Activated CD4-positive, alpha-beta T cell treated with anti-CD3 and anti-CD28 coated beads for 36 hours (primary cell): ENCODE measurements at regions not wholly inside any gene's neighbourhood (a gene's known extent, or its start where the extent isn't known, plus 50 kb on each side); places are given as distances from the start of the nearest gene placed in this dataset.

Source experiments
- ATAC-seq: fragments of 200-7000 bp; cut with Tn5 transposase; one replicate; pipeline ENCODE4 v1.10.0; 2021; ENCODE audit warnings: mild to moderate bottlenecking, moderate library complexity
- CTCF ChIA-PET: fragments of 350-600 bp; sonication (Branson Sonifier 250); formaldehyde crosslinking; loops from one replicate; lab custom pipeline; 2021; ENCODE audit warnings: antibody characterized with exemption; lab: Charles Lee
- POLR2A ChIA-PET: fragments of 350-600 bp; sonication (Branson Sonifier 250); formaldehyde crosslinking; loops from one replicate; lab custom pipeline; 2021; ENCODE audit warnings: antibody characterized with exemption, inconsistent platforms; lab: Charles Lee
- DNase-seq: peaks from one replicate; pipeline ENCODE4 v3.0.0-alpha.2; 2020
- H3K27ac Mint-ChIP-seq: one replicate; pipeline ENCODE4 v1.8.0; 2021; ENCODE audit warnings: mixed read lengths
- H3K27me3 Mint-ChIP-seq: one replicate; pipeline ENCODE4 v1.8.0; 2021; ENCODE audit warnings: mixed read lengths
- H3K36me3 Mint-ChIP-seq: one replicate; pipeline ENCODE4 v1.8.0; 2021; ENCODE audit warnings: low read depth, mixed read lengths
- H3K4me1 Mint-ChIP-seq: one replicate; pipeline ENCODE4 v1.8.0; 2021; ENCODE audit warnings: mixed read lengths
- H3K4me3 Mint-ChIP-seq: one replicate; pipeline ENCODE4 v1.8.0; 2021; ENCODE audit warnings: mild to moderate bottlenecking, moderate library complexity, mixed read lengths
- H3K9me3 Mint-ChIP-seq: one replicate; pipeline ENCODE4 v1.8.0; 2021; ENCODE audit warnings: low read depth, mixed read lengths
- intact Hi-C, 2 experiments: fragments of 100-400 bp; cut with DNase I in 1 of 2; cut with micrococcal nuclease in 1 of 2; formaldehyde crosslinking; loops; one replicate each; pipeline versions ENCODE4 v1.14.2 to v1.15.1; 2022 to 2024; cut with DNase I, micrococcal nuclease

DNA sequence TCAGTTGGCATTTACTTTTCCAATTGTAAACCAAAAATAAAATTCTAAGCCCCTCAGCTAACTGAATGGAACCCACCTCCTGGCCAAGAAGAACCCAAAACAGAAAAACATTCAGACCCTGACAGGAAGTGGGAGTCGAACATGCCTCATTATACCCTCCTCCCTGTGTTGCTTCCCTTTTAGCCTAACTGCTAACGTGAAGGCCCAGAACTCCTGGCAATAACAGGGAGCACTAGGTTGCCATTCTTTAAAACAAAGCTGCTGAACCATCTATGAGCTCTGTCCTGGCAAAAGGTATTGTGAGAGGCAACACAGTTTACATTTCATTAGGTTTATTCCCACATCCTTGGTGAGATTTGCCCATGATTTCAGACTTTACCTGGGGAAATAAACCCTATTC, 481.4 kb downstream of the CHSY3 start:
- POLR2A ChIA-PET: no interaction called here
- Mint-ChIP-seq H3K9me3 (no peaks in the 10 kb centered on the region), H3K4me3 (no peak overlapping the region), H3K4me1 (no peaks in the 10 kb centered on the region), H3K36me3 (no peaks in the 10 kb centered on the region), H3K27me3 (no peaks in the 10 kb centered on the region), H3K27ac (no peak overlapping the region)
- CTCF ChIA-PET: no interaction called here
- ATAC-seq: no peak
- intact Hi-C loops: no loop called here
- no peak for DNase-seq

DNA sequence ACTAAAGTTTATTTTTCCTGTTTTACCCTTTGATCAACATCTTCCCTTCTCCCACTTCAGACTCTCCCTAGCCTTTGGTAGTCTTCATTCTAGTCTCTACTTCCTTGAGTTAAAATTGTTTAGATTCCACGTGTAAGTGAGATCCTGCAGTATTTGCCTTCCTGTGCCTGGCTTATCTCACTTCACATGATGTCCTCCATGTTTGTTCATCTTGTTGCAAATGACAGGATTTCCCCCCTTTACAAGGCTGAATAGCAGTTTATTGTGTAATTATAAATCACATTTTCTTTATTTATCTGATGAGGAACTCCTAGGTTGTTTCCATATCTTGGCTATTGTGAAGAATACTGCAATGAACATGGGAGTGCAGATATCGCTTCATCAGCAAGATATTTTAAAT, 461.7 kb downstream of the CHSY3 start:
- intact Hi-C loops: no loop called here

DNA sequence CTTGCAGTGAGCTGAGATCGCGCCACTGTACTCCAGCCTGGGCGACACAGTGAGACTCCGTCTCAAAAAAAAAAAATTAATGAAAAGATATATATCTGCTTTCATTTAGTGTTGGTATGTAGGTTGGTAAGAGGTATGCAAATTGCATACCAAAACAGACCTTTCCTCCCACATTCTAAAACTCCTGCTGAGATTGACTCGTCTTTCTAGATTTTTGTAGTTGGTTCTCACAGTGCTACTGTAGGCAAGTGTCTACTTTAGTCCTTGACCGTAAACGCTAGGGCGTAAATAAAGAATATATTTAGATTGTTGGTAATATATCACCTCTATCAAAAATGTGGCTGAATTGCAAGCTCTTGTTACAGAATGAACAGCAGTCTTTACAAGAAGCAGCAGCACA, 445.9 kb downstream of the CHSY3 start:
- H3K9me3 Mint-ChIP-seq: no peaks in the 10 kb centered on the region
- no peak overlapping the region for H3K27ac Mint-ChIP-seq
- DNase-seq: no peak
- ChIA-PET POLR2A (no interaction called here), CTCF (no interaction called here)
- no peaks in the 10 kb centered on the region for H3K27me3 Mint-ChIP-seq
- no peak overlapping the region for H3K4me3 Mint-ChIP-seq
- H3K4me1 Mint-ChIP-seq: no peaks in the 10 kb centered on the region
- H3K36me3 Mint-ChIP-seq: no peaks in the 10 kb centered on the region
- no peak for ATAC-seq
- intact Hi-C loops: no loop called here

More for the DNA sequence above, 461.7 kb downstream of the CHSY3 start:
- Mint-ChIP-seq H3K27me3 (no peaks in the 10 kb centered on the region), H3K4me1 (no peaks in the 10 kb centered on the region), H3K4me3 (no peak overlapping the region), H3K9me3 (no peaks in the 10 kb centered on the region), H3K27ac (no peak overlapping the region), H3K36me3 (no peaks in the 10 kb centered on the region)
- DNase-seq (no peak), ATAC-seq (no peak)
- CTCF ChIA-PET: interaction anchor here (0.7 kb wide), 1 partner anchor 27 kb away, joined by 3 read pairs; no protein-coding TSS in a partner anchor
- POLR2A ChIA-PET: no interaction called here

DNA sequence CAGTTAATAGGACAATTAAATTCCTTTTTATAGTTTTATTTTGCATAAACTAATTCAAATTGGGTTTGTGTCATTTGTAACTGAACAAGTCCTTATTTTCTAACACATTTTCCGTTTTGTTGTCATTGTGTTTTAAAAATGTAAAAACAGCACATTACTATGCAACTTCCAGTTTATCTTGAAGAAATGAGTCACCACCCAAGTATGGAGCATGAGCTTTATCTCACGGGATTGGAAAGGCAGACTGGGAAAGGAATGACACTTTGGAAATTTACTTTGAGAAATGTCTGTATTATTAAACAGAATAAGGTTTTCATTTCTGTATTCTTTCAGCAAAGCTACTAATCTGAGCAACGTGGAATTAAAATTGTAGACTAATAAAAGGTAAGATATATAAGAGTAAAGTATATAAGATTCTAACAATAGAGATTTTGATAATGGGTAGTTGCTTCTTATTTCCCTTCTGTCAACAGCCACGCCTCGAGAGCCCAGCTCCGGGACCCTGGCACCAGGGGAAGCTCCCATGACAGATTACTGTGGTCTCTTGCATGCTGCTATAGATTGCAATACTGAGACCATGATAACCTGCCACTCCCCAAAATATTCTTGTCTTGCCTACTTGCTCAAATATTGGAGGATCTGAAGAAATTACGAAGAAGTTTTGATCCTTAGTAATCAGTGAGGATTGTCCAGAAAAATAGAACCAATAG, 433.1 kb downstream of the CHSY3 start:
- H3K4me3 Mint-ChIP-seq: no peak overlapping the region
- H3K4me1 Mint-ChIP-seq: no peaks in the 10 kb centered on the region
- intact Hi-C loops: no loop called here
- ATAC-seq (no peak), DNase-seq (no peak)
- no peak overlapping the region for H3K27ac Mint-ChIP-seq
- H3K9me3 Mint-ChIP-seq: no peaks in the 10 kb centered on the region
- peaks cover 5% of the 10 kb centered on the region for H3K27me3 Mint-ChIP-seq
- POLR2A ChIA-PET: no interaction called here
- CTCF ChIA-PET: no interaction called here
- no peaks in the 10 kb centered on the region for H3K36me3 Mint-ChIP-seq

DNA sequence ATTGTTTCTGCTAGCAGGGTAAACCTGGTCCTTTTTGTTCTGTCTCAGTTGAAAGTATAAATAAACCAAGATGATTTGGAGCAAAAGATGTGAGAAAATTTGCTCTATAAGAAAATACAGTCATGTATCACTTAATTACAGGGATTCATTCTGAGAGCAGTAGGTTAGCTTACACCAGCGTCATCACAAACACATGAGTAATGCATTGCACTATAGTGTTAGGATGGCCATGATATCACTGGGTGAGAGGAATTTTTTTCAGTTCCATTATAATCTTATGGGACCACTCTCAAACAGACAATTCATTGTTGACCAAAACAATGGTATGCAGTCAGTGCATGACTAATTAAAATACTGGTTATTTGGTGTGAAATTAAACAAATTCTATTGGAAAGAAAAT, 430.9 kb downstream of the CHSY3 start:
- no peak for ATAC-seq
- H3K27me3 Mint-ChIP-seq: peaks cover 5% of the 10 kb centered on the region
- CTCF ChIA-PET: interaction anchor here (0.6 kb wide), 1 partner anchor 709 kb away, joined by 6 read pairs; no protein-coding TSS in a partner anchor

DNA sequence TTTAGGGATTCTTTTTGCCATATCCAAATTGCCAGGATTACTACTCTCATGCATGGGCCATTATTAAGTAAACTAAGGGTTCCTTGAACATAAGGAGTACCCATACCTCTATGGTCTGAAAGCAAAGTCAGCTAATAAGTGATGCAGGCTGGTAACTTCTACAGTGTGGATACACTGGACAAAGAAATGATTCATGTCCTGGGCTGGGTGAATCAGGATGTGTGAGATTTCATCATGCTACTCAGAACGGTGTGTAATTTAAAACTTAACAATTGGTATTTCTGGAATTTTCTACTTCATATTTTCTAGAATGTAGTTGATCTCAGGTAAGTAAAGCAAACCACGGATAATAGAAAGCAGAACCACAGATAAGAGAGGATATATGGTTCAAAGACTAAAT, 428.8 kb downstream of the CHSY3 start:
- intact Hi-C loops: no loop called here
- ChIA-PET POLR2A (no interaction called here), CTCF (no interaction called here)
- Mint-ChIP-seq H3K4me3 (no peak overlapping the region), H3K9me3 (no peaks in the 10 kb centered on the region), H3K4me1 (no peaks in the 10 kb centered on the region), H3K27me3 (peaks cover 5% of the 10 kb centered on the region), H3K36me3 (no peaks in the 10 kb centered on the region), H3K27ac (no peak overlapping the region)
- DNase-seq (no peak), ATAC-seq (no peak)

More for the DNA sequence above, 430.9 kb downstream of the CHSY3 start:
- no peaks in the 10 kb centered on the region for H3K36me3 Mint-ChIP-seq
- no peaks in the 10 kb centered on the region for H3K4me1 Mint-ChIP-seq
- POLR2A ChIA-PET: no interaction called here
- H3K4me3 Mint-ChIP-seq: no peak overlapping the region
- H3K9me3 Mint-ChIP-seq: no peaks in the 10 kb centered on the region
- no peak overlapping the region for H3K27ac Mint-ChIP-seq
- intact Hi-C loops: no loop called here
- no peak for DNase-seq

DNA sequence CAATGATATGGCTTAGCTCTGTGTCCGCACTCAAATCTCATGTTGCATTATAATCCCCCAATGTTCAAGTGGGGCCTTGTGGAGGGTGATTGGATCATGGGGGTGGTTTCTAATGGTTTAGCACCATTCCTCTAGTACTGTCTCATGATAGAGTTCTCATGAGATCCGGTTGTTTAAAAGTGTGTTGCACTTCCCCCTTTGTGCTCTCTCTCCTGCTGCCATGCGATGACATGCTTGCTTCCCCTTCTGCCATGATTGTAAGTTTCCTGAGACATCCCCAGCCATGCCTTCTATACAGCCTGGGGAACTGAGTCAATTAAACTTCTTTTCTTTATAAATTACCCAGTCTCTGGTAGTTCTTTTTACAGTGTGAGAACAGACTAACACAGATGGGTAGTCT, 427.1 kb downstream of the CHSY3 start:
- Mint-ChIP-seq H3K36me3 (no peaks in the 10 kb centered on the region), H3K4me1 (no peaks in the 10 kb centered on the region), H3K27ac (no peak overlapping the region), H3K4me3 (no peak overlapping the region), H3K9me3 (no peaks in the 10 kb centered on the region), H3K27me3 (peaks cover 5% of the 10 kb centered on the region)
- ATAC-seq (no peak), DNase-seq (no peak)
- ChIA-PET POLR2A (no interaction called here), CTCF (no interaction called here)
- intact Hi-C loops: no loop called here

DNA sequence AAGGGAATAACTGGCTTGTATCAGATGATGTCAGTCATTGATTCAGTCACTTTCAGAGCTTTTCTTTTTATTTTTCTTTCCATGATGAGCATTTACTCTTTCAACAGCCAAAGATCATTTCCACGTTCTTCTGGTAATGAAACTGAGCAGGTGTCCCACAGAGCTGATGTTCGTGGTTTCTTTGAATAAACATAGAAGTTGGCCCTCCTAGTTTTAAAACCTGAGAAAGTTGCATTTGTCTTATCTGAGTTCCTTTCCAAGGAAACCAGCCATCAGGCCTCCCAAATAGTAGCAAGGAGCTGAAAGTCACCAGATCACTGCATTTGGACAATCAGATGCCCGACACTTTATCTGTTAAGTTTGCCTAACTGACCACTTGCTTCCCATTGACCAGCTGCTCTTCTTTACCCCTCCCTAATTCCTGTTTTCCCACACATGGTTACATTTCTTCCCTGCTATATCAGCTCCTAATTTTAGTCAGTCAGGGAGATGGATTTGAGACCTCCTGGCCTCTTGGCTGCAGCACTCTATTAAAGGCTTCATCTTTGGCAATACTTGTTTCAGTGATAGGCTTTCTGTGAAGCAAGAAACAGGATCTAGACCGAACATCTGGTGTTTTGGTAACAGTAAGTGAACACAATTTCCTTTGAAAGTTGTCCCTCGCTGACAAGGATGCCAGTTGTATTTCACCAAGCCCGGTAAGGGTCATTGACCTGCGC, 420.8 kb downstream of the CHSY3 start:
- Mint-ChIP-seq H3K27me3 (peaks cover 3% of the 10 kb centered on the region), H3K27ac (no peak overlapping the region), H3K9me3 (peaks cover 10% of the 10 kb centered on the region), H3K36me3 (no peaks in the 10 kb centered on the region), H3K4me1 (no peaks in the 10 kb centered on the region), H3K4me3 (no peak overlapping the region)
- intact Hi-C loops: no loop called here
- DNase-seq (no peak), ATAC-seq (no peak)
- ChIA-PET CTCF (no interaction called here), POLR2A (no interaction called here)

DNA sequence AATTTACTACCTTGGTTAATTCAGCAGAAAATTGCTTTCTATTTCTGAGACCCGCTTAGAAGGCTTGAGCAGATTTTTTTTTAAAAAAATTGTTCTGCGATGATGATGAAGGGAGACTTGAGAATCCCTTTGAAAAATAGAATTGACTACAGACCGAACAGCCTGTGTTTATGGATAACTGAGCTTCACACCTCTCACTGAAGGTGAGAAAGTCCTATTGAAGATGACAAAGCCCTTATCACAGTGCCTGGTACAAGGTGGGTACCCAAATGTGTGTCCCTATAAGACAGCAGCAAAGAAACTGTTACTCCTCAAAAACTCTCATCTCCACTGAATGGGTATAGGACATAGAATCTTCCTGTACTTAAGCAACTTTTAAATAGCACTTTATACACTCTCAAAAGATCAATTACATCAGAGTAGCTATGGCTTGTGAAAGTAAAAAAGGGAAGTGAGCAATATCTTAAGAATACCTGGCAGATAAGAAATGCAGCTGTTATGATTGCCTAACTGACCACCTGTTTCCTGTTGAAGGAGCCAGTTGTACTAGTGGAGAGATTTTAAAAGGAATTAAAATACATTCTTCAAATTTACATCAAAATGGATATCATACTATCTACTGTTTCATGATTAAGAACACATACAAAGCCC, 419.7 kb downstream of the CHSY3 start:
- POLR2A ChIA-PET: no interaction called here
- Mint-ChIP-seq H3K27ac (no peak overlapping the region), H3K27me3 (peaks cover 3% of the 10 kb centered on the region), H3K9me3 (peaks cover 10% of the 10 kb centered on the region), H3K4me1 (no peaks in the 10 kb centered on the region), H3K36me3 (no peaks in the 10 kb centered on the region), H3K4me3 (no peak overlapping the region)
- CTCF ChIA-PET: no interaction called here
- no peak for ATAC-seq
- no peak for DNase-seq
- intact Hi-C loops: no loop called here

DNA sequence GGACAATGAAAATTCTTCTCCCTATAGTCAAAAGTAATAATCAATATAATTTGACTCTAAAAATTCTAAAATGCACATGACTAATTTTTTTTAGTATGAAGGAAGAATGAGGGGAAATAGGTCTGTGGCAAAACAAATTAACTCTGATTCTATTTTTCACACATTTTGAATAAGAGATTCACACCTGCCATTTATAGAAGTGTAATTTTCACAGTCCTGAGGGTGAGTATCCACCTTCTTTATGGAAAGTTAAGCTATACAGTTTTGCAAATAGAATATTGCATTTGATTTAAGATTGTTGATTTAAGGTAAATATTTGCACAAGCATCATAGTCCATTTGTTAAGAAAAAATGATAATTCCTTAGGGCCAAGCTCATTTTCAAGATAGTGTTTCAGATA, 417.7 kb downstream of the CHSY3 start:
- H3K36me3 Mint-ChIP-seq: no peaks in the 10 kb centered on the region
- ChIA-PET POLR2A (no interaction called here), CTCF (no interaction called here)
- no peak overlapping the region for H3K27ac Mint-ChIP-seq
- H3K4me3 Mint-ChIP-seq: no peak overlapping the region
- intact Hi-C loops: no loop called here
- no peak for DNase-seq
- H3K27me3 Mint-ChIP-seq: peaks cover 3% of the 10 kb centered on the region
- peaks cover 10% of the 10 kb centered on the region for H3K9me3 Mint-ChIP-seq
- ATAC-seq: no peak
- H3K4me1 Mint-ChIP-seq: no peaks in the 10 kb centered on the region

DNA sequence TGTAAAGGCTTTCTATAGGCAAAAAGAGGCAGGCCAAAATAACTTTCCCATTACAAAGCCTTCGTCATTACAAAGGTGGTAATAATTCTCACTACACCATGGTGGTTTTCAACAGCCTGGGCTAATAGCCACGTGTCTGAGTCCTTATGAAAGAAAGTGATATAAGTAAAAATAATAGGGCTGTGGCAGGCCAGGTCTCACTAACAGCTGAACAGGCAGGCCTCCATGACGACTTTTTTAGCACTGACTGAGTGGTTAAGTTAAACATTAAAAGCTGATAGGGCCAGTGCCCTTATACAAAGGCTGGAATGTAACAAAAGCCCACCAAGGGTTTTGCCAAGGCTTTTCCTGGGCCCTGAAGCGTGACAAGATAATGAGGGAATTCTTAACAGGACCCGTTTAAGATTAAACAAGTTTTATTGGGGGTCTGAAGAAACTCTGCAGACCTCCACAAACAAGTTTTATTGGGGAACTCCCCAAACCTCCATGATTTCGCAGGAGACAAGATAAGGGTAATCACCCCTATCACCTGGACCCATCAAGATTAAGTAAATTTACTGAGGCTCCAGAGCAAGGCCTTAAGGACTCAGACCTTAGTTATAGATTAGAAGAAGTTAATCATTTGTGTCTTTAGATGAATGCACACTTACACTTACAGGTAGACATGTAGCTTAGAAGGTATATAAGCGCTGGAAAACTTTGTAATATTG, 412.9 kb downstream of the CHSY3 start:
- Mint-ChIP-seq H3K4me1 (no peaks in the 10 kb centered on the region), H3K9me3 (peaks cover 2% of the 10 kb centered on the region), H3K27ac (no peak overlapping the region), H3K4me3 (no peak overlapping the region), H3K27me3 (peaks cover 3% of the 10 kb centered on the region), H3K36me3 (no peaks in the 10 kb centered on the region)
- DNase-seq (no peak), ATAC-seq (no peak)
- intact Hi-C loops: no loop called here
- POLR2A ChIA-PET: no interaction called here
- CTCF ChIA-PET: interaction anchor here (0.6 kb wide), 1 partner anchor 207 kb away, joined by 3 read pairs; no protein-coding TSS in a partner anchor
